GM12878 (cell line): ENCODE measurements at regions not wholly inside any gene's neighbourhood (a gene's known extent, or its start where the extent isn't known, plus 50 kb on each side); places are given as distances from the start of the nearest gene placed in this dataset.

Source experiments
- ATAC-seq: fragments of 200-7000 bp; cut with Tn5 transposase; 3 replicates; pipeline ENCODE4 v1.9.1; 2020; ENCODE audit warnings: mild to moderate bottlenecking, moderate library complexity
- BruUV-seq: library from RNA; stranded (reverse); fragments of 400-500 nt; replicated peaks from 2 replicates; lab custom pipeline; 2021; lab: Mats Ljungman, UMichigan
- CTCF ChIA-PET: fragments of 300-600 bp; sonication (Branson Sonifier 250); formaldehyde crosslinking; extraction: SDS; loops from one replicate; lab custom pipeline; 2021; ENCODE audit warnings: inconsistent platforms; lab: Yijun Ruan, JAX
- POLR2A ChIA-PET: fragments of 350-600 bp; formaldehyde crosslinking; extraction: SDS; loops from one replicate; lab custom pipeline; 2021; ENCODE audit warnings: inconsistent platforms; lab: Charles Lee
- RAD21 ChIA-PET: fragments of 300-600 bp; sonication (Branson Sonifier 250); formaldehyde crosslinking; loops from one replicate; lab custom pipeline; 2023; ENCODE audit warnings: antibody characterized with exemption; ENCODE audit not compliant: unreplicated experiment; lab: Charles Lee
- SMC1A ChIA-PET: fragments of 300-600 bp; sonication (Branson Sonifier 250); formaldehyde crosslinking; loops from one replicate; lab custom pipeline; 2023; ENCODE audit not compliant: unreplicated experiment, uncharacterized antibody; lab: Charles Lee
- DNase-seq: peaks from one replicate; pipeline ENCODE4 v3.0.0-alpha.2; 2011; ENCODE audit warnings: low read depth, low spot score
- FAIRE-seq: peaks from 3 replicates; lab custom pipeline; 2011; peaks lifted over from hg19 to GRCh38; lab: Jason Lieb, UNC
- H2AFZ ChIP-seq: 2 replicates; pipeline ENCODE4 v1.6.0; 2011; ENCODE audit warnings: low read depth, low read length, control low read depth; ENCODE audit not compliant: control insufficient read depth
- H3K27ac ChIP-seq: 2 replicates; pipeline ENCODE4 v1.5.1; 2011; ENCODE audit warnings: control low read depth; ENCODE audit not compliant: control insufficient read depth, insufficient read depth
- H3K27me3 ChIP-seq, 2 experiments: replicated peaks in 1 of 2; 2 replicates each; pipeline versions ENCODE4 v1.6.0 to v1.6.1; 2011; ENCODE audit warnings: low read length in 1 of 2; ENCODE audit not compliant: control insufficient read depth in 2 of 2, insufficient read depth in 2 of 2
- H3K36me3 ChIP-seq, 2 experiments: 2 replicates each; pipeline ENCODE4 v1.5.1; 2011; ENCODE audit warnings: low read length in 1 of 2; ENCODE audit not compliant: control insufficient read depth in 2 of 2, insufficient read depth in 2 of 2
- H3K4me1 ChIP-seq: 2 replicates; pipeline ENCODE4 v1.6.1; 2011; ENCODE audit warnings: mild to moderate bottlenecking, low read length, moderate library complexity, mixed read lengths; ENCODE audit not compliant: control insufficient read depth, insufficient read depth
- H3K4me2 ChIP-seq: 2 replicates; pipeline ENCODE4 v1.6.0; 2011; ENCODE audit warnings: control low read depth; ENCODE audit not compliant: control insufficient read depth, insufficient read depth
- H3K4me3 ChIP-seq: fragments of 200-600 bp; sonication (generic); 2 replicates; pipeline ENCODE4 v1.5.1; 2016
- H3K79me2 ChIP-seq: 2 replicates; pipeline ENCODE4 v1.6.0; 2011; ENCODE audit warnings: low read length; ENCODE audit not compliant: control insufficient read depth, insufficient read depth
- H3K9ac ChIP-seq: 2 replicates; pipeline ENCODE4 v1.8.0; 2011; ENCODE audit warnings: low read length, control low read depth, mixed read lengths; ENCODE audit not compliant: control insufficient read depth, insufficient read depth
- H3K9me3 ChIP-seq: replicated peaks from 3 replicates; pipeline ENCODE4 v1.5.1; 2011; ENCODE audit warnings: mild to moderate bottlenecking, low read length; ENCODE audit not compliant: control insufficient read depth, insufficient read depth
- H4K20me1 ChIP-seq: 2 replicates; pipeline ENCODE4 v1.6.0; 2011; ENCODE audit not compliant: control insufficient read depth, insufficient read depth
- CBX3 ChIP-seq: fragments of 200-600 bp; sonication (generic); IDR thresholded peaks from 2 replicates; pipeline ENCODE4 v1.6.1; 2016; ENCODE audit warnings: low read depth, borderline replicate concordance
- CBX5 ChIP-seq: sonication (generic); IDR thresholded peaks from 2 replicates; pipeline ENCODE4 v1.6.1; 2016; ENCODE audit warnings: low read depth, moderate library complexity, mild to moderate bottlenecking, inconsistent platforms
- CEBPB ChIP-seq, 2 experiments: fragments of 150-350 bp in 1 of 2; IDR thresholded peaks; 2 replicates each; pipeline ENCODE4 v1.6.1; 2012 to 2014; ENCODE audit warnings: low read depth in 2 of 2, low read length in 2 of 2, borderline replicate concordance in 1 of 2, inconsistent platforms in 1 of 2
- CHD1 ChIP-seq: IDR thresholded peaks from 2 replicates; pipeline ENCODE4 v1.6.1; 2012; ENCODE audit warnings: low read depth, low read length, improper control_type of control experiment
- CREB1 ChIP-seq: IDR thresholded peaks from 2 replicates; pipeline ENCODE4 v1.6.1; 2012; ENCODE audit warnings: low read depth, mild to moderate bottlenecking, inconsistent platforms
- ESRRA ChIP-seq: IDR thresholded peaks from 2 replicates; pipeline ENCODE4 v1.6.1; 2012; ENCODE audit warnings: mild to moderate bottlenecking, low read length, improper control_type of control experiment
- FOXM1 ChIP-seq: IDR thresholded peaks from 2 replicates; pipeline ENCODE4 v1.6.1; 2012; ENCODE audit warnings: low read depth, mild to moderate bottlenecking, inconsistent platforms, low read length, moderate library complexity
- HDGF ChIP-seq: fragments of 450-650 bp; IDR thresholded peaks from 2 replicates; pipeline ENCODE4 v1.6.1; 2016; ENCODE audit warnings: antibody characterized with exemption
- IRF4 ChIP-seq: IDR thresholded peaks from 2 replicates; pipeline ENCODE4 v1.6.1; 2011; ENCODE audit warnings: low read depth, low read length
- MEF2A ChIP-seq: IDR thresholded peaks from 2 replicates; pipeline ENCODE4 v1.6.1; 2011; ENCODE audit warnings: low read depth, mild to moderate bottlenecking, low read length, moderate library complexity; ENCODE audit not compliant: insufficient read depth
- POLR2AphosphoS2 ChIP-seq: IDR thresholded peaks from 2 replicates; pipeline ENCODE4 v1.6.1; 2011; ENCODE audit warnings: low read depth, mild to moderate bottlenecking, low read length, improper control_type of control experiment, moderate library complexity
- POLR2AphosphoS5 ChIP-seq: IDR thresholded peaks from 2 replicates; pipeline ENCODE4 v1.6.1; 2011; ENCODE audit warnings: mild to moderate bottlenecking, low read length, inconsistent platforms
- POU2F2 ChIP-seq: IDR thresholded peaks from 3 replicates; pipeline ENCODE4 v1.6.1; 2011; ENCODE audit warnings: low read depth, mild to moderate bottlenecking, low read length, borderline replicate concordance
- SREBF1 ChIP-seq: IDR thresholded peaks from 2 replicates; pipeline ENCODE4 v1.6.1; 2012; ENCODE audit warnings: mild to moderate bottlenecking, low read length
- WRNIP1 ChIP-seq: IDR thresholded peaks from 2 replicates; pipeline ENCODE4 v1.6.1; 2011; ENCODE audit warnings: low read depth, low read length, improper control_type of control experiment, borderline replicate concordance
- ZNF274 ChIP-seq: IDR thresholded peaks from one replicate; pipeline ENCODE4 v1.8.0; 2011; ENCODE audit not compliant: insufficient read length, insufficient read depth
- WGBS: methylation state at CpG from one replicate; pipeline ENCODE4 v1.1.6; 2016; ENCODE audit warnings: low lambda C conversion rate; ENCODE audit not compliant: insufficient replicate concordance, insufficient coverage; ENCODE audit errors: missing lambda C conversion rate; 5-methylcytosine and 5-hydroxymethylcytosine counted together
- in situ Hi-C: fragments of 300-500 bp; cut with MboI; formaldehyde crosslinking; loops from 9 replicates; pipeline ENCODE4 v1.14.3; 2018; ENCODE audit warnings: mixed read lengths
- intact Hi-C: fragments of 100-400 bp; cut with micrococcal nuclease; formaldehyde crosslinking; loops from one replicate; pipeline ENCODE4 v1.14.2; 2022; ENCODE audit not compliant: unreplicated experiment
- TF ChIP-seq, protein P1 (sequence below): IDR thresholded peaks from 2 replicates; pipeline ENCODE4 v1.6.1; 2012; ENCODE audit warnings: low read depth, low read length, improper control_type of control experiment
- TF ChIP-seq, protein P2 (sequence below): IDR thresholded peaks from 2 replicates; pipeline ENCODE4 v1.6.1; 2011; ENCODE audit warnings: mild to moderate bottlenecking, low read depth, low read length, moderate library complexity; ENCODE audit not compliant: insufficient replicate concordance

- Histone ChIP-seq H3K79me2 (no peaks in the 10 kb centered on the region), H3K36me3 (no peaks in the 10 kb centered on the region), H4K20me1 (no peaks in the 10 kb centered on the region), H3K9me3 (no peaks in the 10 kb centered on the region), H2AFZ (no peak overlapping the region), H3K27ac (no peak overlapping the region), H3K9ac (no peak overlapping the region), H3K4me3 (no peak overlapping the region), H3K4me2 (no peak overlapping the region), H3K27me3 (no peaks in the 10 kb centered on the region), H3K4me1 (no peaks in the 10 kb centered on the region)
- ChIA-PET CTCF (no interaction called here), RAD21 (no interaction called here), SMC1A (interaction anchor here (2.4 kb wide), 1 partner anchor 11 kb away, joined by 6 read pairs; no protein-coding TSS in a partner anchor), POLR2A (no interaction called here)
- in situ Hi-C loops, result no loop called here
- FAIRE-seq (no peak), ATAC-seq (no peak), DNase-seq (no peak)
- no peak for TF ChIP-seq CEBPB (IDR thresholded peaks at IDR 0.05; ENCODE audit: borderline replicate concordance in 1 of 2, low read depth in 2 of 2, low read length in 2 of 2)
- BruUV-seq, result no TSS peak
- 41% methylated on average over 4 of the region's 4 CpGs for WGBS
- intact Hi-C loops, result no loop called here
Measured at GRCh38 chr11:86171627-86172026, 72.9 kb upstream of the EED start.

- Histone ChIP-seq H3K4me2 (no peak overlapping the region), H3K79me2 (no peaks in the 10 kb centered on the region), H2AFZ (no peak overlapping the region), H3K27me3 (no peaks in the 10 kb centered on the region), H3K36me3 (no peaks in the 10 kb centered on the region), H3K9me3 (no peaks in the 10 kb centered on the region), H3K4me1 (no peaks in the 10 kb centered on the region), H3K27ac (no peak overlapping the region), H3K9ac (no peak overlapping the region), H4K20me1 (no peaks in the 10 kb centered on the region), H3K4me3 (no peak overlapping the region)
- DNase-seq (no peak), ATAC-seq (no peak), FAIRE-seq (no peak)
- ChIA-PET RAD21 (interaction anchor here (0.6 to 1.0 kb wide), 2 partner anchors 48 to 51 kb away, joined by 3 to 5 read pairs; no protein-coding TSS in a partner anchor), POLR2A (no interaction called here), CTCF (interaction anchor here (0.7 to 2.2 kb wide), 3 partner anchors 21 to 30 kb away, joined by 3 to 8 read pairs (median 3); no protein-coding TSS in a partner anchor), SMC1A (interaction anchor here (1.1 to 1.5 kb wide), 5 partner anchors 8 to 70 kb away, joined by 3 to 4 read pairs (median 3); no protein-coding TSS in a partner anchor)
- in situ Hi-C loops (no loop called here), intact Hi-C loops (no loop called here)
- BruUV-seq, result no TSS peak
- TF ChIP-seq POU2F2 (no peak), POLR2AphosphoS2 (no peak), SREBF1 (no peak), HDGF (no peak), CREB1 (no peak), CHD1 (no peak), CBX3 (no peak), POLR2AphosphoS5 (no peak), WRNIP1 (no peak), ESRRA (no peak), FOXM1 (no peak), CBX5 (no peak), MEF2A (no peak), ZNF274 (no peak), IRF4 (no peak)
- TF ChIP-seq, protein P1, sequence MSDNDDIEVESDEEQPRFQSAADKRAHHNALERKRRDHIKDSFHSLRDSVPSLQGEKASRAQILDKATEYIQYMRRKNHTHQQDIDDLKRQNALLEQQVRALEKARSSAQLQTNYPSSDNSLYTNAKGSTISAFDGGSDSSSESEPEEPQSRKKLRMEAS, result no peak
- TF ChIP-seq, protein P2, sequence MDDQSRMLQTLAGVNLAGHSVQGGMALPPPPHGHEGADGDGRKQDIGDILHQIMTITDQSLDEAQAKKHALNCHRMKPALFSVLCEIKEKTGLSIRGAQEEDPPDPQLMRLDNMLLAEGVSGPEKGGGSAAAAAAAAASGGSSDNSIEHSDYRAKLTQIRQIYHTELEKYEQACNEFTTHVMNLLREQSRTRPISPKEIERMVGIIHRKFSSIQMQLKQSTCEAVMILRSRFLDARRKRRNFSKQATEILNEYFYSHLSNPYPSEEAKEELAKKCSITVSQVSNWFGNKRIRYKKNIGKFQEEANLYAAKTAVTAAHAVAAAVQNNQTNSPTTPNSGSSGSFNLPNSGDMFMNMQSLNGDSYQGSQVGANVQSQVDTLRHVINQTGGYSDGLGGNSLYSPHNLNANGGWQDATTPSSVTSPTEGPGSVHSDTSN, result no peak
- 81% methylated on average over 4 of the region's 4 CpGs for WGBS
Measured at GRCh38 chr11:86167499-86168164, 76.9 kb upstream of the EED start.
